H9 (cell line): ENCODE measurements at regions not wholly inside any gene's neighbourhood (a gene's known extent, or its start where the extent isn't known, plus 50 kb on each side); places are given as distances from the start of the nearest gene placed in this dataset.

Experiments used
- DNase-seq: peaks from one replicate; pipeline ENCODE4 v3.0.0-alpha.2; 2017
- H2AFZ ChIP-seq: one replicate; pipeline ENCODE4 v1.6.1; 2013; ENCODE audit warnings: mild to moderate bottlenecking, low read length, control low read depth, moderate library complexity
- H2AK5ac ChIP-seq: 2 replicates; pipeline ENCODE4 v1.6.1; 2013; ENCODE audit warnings: low read length, control low read depth, mixed read lengths; ENCODE audit not compliant: insufficient read length
- H2BK120ac ChIP-seq: one replicate; pipeline ENCODE4 v1.6.1; 2013; ENCODE audit warnings: low read depth, mild to moderate bottlenecking, low read length, control low read depth, inconsistent platforms; ENCODE audit not compliant: poor library complexity, severe bottlenecking
- H2BK12ac ChIP-seq: 2 replicates; pipeline ENCODE4 v1.6.1; 2013; ENCODE audit warnings: low read length, control low read depth, mixed read lengths, low read depth; ENCODE audit not compliant: insufficient read length
- H2BK15ac ChIP-seq: 2 replicates; pipeline ENCODE4 v1.6.1; 2013; ENCODE audit warnings: low read depth, low read length, control low read depth
- H2BK20ac ChIP-seq: one replicate; pipeline ENCODE4 v1.6.1; 2013; ENCODE audit warnings: low read depth, mild to moderate bottlenecking, low read length, control low read depth, inconsistent platforms; ENCODE audit not compliant: poor library complexity, severe bottlenecking
- H2BK5ac ChIP-seq: 2 replicates; pipeline ENCODE4 v1.6.1; 2013; ENCODE audit warnings: low read length, control low read depth, mixed read lengths; ENCODE audit not compliant: insufficient read length
- H3K14ac ChIP-seq: 2 replicates; pipeline ENCODE4 v1.6.1; 2013; ENCODE audit warnings: low read length, control low read depth; ENCODE audit not compliant: insufficient read depth
- H3K18ac ChIP-seq: 2 replicates; pipeline ENCODE4 v1.6.1; 2013; ENCODE audit warnings: low read depth, mild to moderate bottlenecking, mixed read lengths, low read length, control low read depth; ENCODE audit not compliant: insufficient read length
- H3K23ac ChIP-seq: 2 replicates; pipeline ENCODE4 v1.6.1; 2013; ENCODE audit warnings: low read length, control low read depth, mixed read lengths, low read depth; ENCODE audit not compliant: insufficient read length
- H3K23me2 ChIP-seq: 2 replicates; pipeline ENCODE4 v1.6.1; 2013; ENCODE audit warnings: low read depth, mild to moderate bottlenecking, mixed read lengths, low read length, control low read depth; ENCODE audit not compliant: insufficient read length, poor library complexity, severe bottlenecking
- H3K27ac ChIP-seq: 2 replicates; pipeline ENCODE4 v1.5.1; 2013; ENCODE audit warnings: low read length, control low read depth, mixed read lengths, low read depth; ENCODE audit not compliant: insufficient read length
- H3K27me3 ChIP-seq: 2 replicates; pipeline ENCODE4 v1.6.1; 2013; ENCODE audit warnings: low read length, control low read depth, inconsistent platforms; ENCODE audit not compliant: insufficient read depth
- H3K4ac ChIP-seq: 2 replicates; pipeline ENCODE4 v1.6.1; 2013; ENCODE audit warnings: low read depth, mild to moderate bottlenecking, control low read depth, inconsistent platforms, low read length, moderate library complexity
- H3K4me1 ChIP-seq: 2 replicates; pipeline ENCODE4 v1.6.1; 2013; ENCODE audit warnings: low read length, control low read depth, inconsistent platforms; ENCODE audit not compliant: insufficient read depth
- H3K4me2 ChIP-seq: 2 replicates; pipeline ENCODE4 v1.6.1; 2013; ENCODE audit warnings: low read length, control low read depth, mixed read lengths; ENCODE audit not compliant: insufficient read length, insufficient read depth
- H3K56ac ChIP-seq: 2 replicates; pipeline ENCODE4 v1.6.1; 2013; ENCODE audit warnings: low read depth, mild to moderate bottlenecking, mixed read lengths, low read length, control low read depth; ENCODE audit not compliant: insufficient read length
- H3K79me1 ChIP-seq: 2 replicates; pipeline ENCODE4 v1.6.1; 2013; ENCODE audit warnings: low read depth, mild to moderate bottlenecking, moderate library complexity, low read length, control low read depth, inconsistent platforms; ENCODE audit not compliant: insufficient read depth, poor library complexity, severe bottlenecking
- H3K79me2 ChIP-seq: 2 replicates; pipeline ENCODE4 v1.6.1; 2013; ENCODE audit warnings: low read length, control low read depth, inconsistent platforms; ENCODE audit not compliant: insufficient read depth
- H3K9ac ChIP-seq: 2 replicates; pipeline ENCODE4 v1.6.1; 2013; ENCODE audit warnings: low read length, control low read depth, mixed read lengths; ENCODE audit not compliant: insufficient read length; ENCODE audit errors: extremely low read depth
- H3K9me3 ChIP-seq: one replicate; pipeline ENCODE4 v1.6.1; 2013; ENCODE audit warnings: low read depth, low read length, inconsistent platforms; ENCODE audit not compliant: control insufficient read depth
- H3T11ph ChIP-seq: one replicate; pipeline ENCODE4 v1.6.1; 2013; ENCODE audit warnings: mild to moderate bottlenecking, low read length, control low read depth, inconsistent platforms
- H4K20me1 ChIP-seq: one replicate; pipeline ENCODE4 v1.6.1; 2013; ENCODE audit not compliant: control insufficient read depth, insufficient read length, insufficient read depth
- H4K5ac ChIP-seq: 2 replicates; pipeline ENCODE4 v1.6.1; 2013; ENCODE audit warnings: low read depth, mild to moderate bottlenecking, mixed read lengths, low read length, control low read depth; ENCODE audit not compliant: insufficient read length
- H4K8ac ChIP-seq: replicated peaks from 2 replicates; pipeline ENCODE4 v1.6.1; 2013; ENCODE audit warnings: low read length, control low read depth, mixed read lengths, low read depth; ENCODE audit not compliant: insufficient read length
- H4K91ac ChIP-seq: 2 replicates; pipeline ENCODE4 v1.6.1; 2013; ENCODE audit warnings: low read depth, mild to moderate bottlenecking, moderate library complexity, mixed read lengths, low read length, control low read depth; ENCODE audit not compliant: insufficient read length
- H3K27ac Mint-ChIP-seq, 3 experiments: 2 replicates in 2 of 3; 3 replicates in 1 of 3; pipeline ENCODE4 v1.8.0; 2020 to 2021; ENCODE audit warnings: mixed read lengths in 3 of 3, mild to moderate bottlenecking in 1 of 3, moderate library complexity in 1 of 3
- H3K27me3 Mint-ChIP-seq: 2 replicates; pipeline ENCODE4 v1.8.0; 2021; ENCODE audit warnings: low read depth, mild to moderate bottlenecking, moderate library complexity, mixed read lengths
- H3K36me3 Mint-ChIP-seq, 3 experiments: 2 replicates in 2 of 3; 3 replicates in 1 of 3; pipeline ENCODE4 v1.8.0; 2020 to 2021; ENCODE audit warnings: low read depth in 3 of 3, mixed read lengths in 3 of 3; ENCODE audit not compliant: insufficient read depth in 1 of 3
- H3K4me1 Mint-ChIP-seq, 2 experiments: 2 replicates each; pipeline ENCODE4 v1.8.0; 2020; ENCODE audit warnings: mixed read lengths in 2 of 2
- H3K4me3 Mint-ChIP-seq, 2 experiments: 2 replicates in 1 of 2; 3 replicates in 1 of 2; pipeline ENCODE4 v1.8.0; 2020 to 2021; ENCODE audit warnings: mild to moderate bottlenecking in 2 of 2, mixed read lengths in 2 of 2, moderate library complexity in 1 of 2
- H3K9me3 Mint-ChIP-seq, 2 experiments: 2 replicates in 1 of 2; 3 replicates in 1 of 2; pipeline ENCODE4 v1.8.0; 2020; ENCODE audit warnings: mild to moderate bottlenecking in 2 of 2, mixed read lengths in 2 of 2, moderate library complexity in 1 of 2
- CTCF ChIP-seq: fragments of 200-600 bp; sonication (generic); conservative IDR thresholded peaks from 3 replicates; pipeline ENCODE4 v1.8.0; 2021; ENCODE audit warnings: antibody characterized with exemption, mild to moderate bottlenecking
- WGBS: extraction: QIAGEN DNeasy Blood & Tissue Kit; methylation state at CpG from one replicate; pipeline ENCODE4 v1.1.7; 2013; ENCODE audit warnings: missing lambda C conversion rate, low lambda C conversion rate, mixed read lengths; ENCODE audit not compliant: insufficient read length; ENCODE audit errors: extremely low coverage; 5-methylcytosine and 5-hydroxymethylcytosine counted together

- no peak overlapping the region for H3K27ac ChIP-seq
- Mint-ChIP-seq H3K27ac (no peak overlapping the region), H3K36me3 (peaks cover 6 to 18% (median 16%) of the 10 kb centered on the region in 3 experiments; a peak in 6 of 7 replicates), H3K9me3 (peaks cover 3 to 12% of the 10 kb centered on the region in 2 experiments; a peak in 4 of 5 replicates), H3K27me3 (peaks cover 9% of the 10 kb centered on the region), H3K4me1 (peaks cover 36 to 50% of the 10 kb centered on the region in 2 experiments), H3K4me3 (no peak overlapping the region)
- H2BK5ac ChIP-seq = no peak overlapping the region
- H3K23ac ChIP-seq = no peak overlapping the region
- H2BK12ac ChIP-seq = no peak overlapping the region
- no peaks in the 10 kb centered on the region for H4K20me1 ChIP-seq
- no peaks in the 10 kb centered on the region for H3K79me1 ChIP-seq
- no peak overlapping the region for H4K5ac ChIP-seq
- no peak overlapping the region for H2BK15ac ChIP-seq
- no peak overlapping the region for H2AK5ac ChIP-seq
- H2AFZ ChIP-seq = no peak overlapping the region
- no peak for TF ChIP-seq CTCF
- H3K27me3 ChIP-seq = no peaks in the 10 kb centered on the region
- no CpG with 5 or more reads among the region's 3 CpGs for WGBS
- no peak overlapping the region for H4K8ac ChIP-seq
- H2BK120ac ChIP-seq = no peak overlapping the region
- no peak overlapping the region for H3K14ac ChIP-seq
- no peak overlapping the region for H3K4ac ChIP-seq
- H3K18ac ChIP-seq = no peak overlapping the region
- H3K23me2 ChIP-seq = no peaks in the 10 kb centered on the region
- no peak for DNase-seq
- H4K91ac ChIP-seq = no peak overlapping the region
- no peak overlapping the region for H3K4me2 ChIP-seq
- no peaks in the 10 kb centered on the region for H3K9me3 ChIP-seq
- no peak overlapping the region for H2BK20ac ChIP-seq
- no peaks in the 10 kb centered on the region for H3K79me2 ChIP-seq
- no peak overlapping the region for H3K56ac ChIP-seq
- no peak overlapping the region for H3K9ac ChIP-seq
- H3T11ph ChIP-seq = no peak overlapping the region
- no peaks in the 10 kb centered on the region; the same call in 1 of the 2 replicates for H3K4me1 ChIP-seq
Observed at GRCh38 chr13:74025369-74025768, 108.8 kb downstream of the KLF12 start.
